Suppressor macrophage treated with lipopolysaccharide for 4 hours (primary cell): ENCODE measurements at regions not wholly inside any gene's neighbourhood (a gene's known extent, or its start where the extent isn't known, plus 50 kb on each side); places are given as distances from the start of the nearest gene placed in this dataset.
"Not testable (repeated sequence)": the region's sequence is repeated elsewhere in the genome, so short reads cannot be mapped to it uniquely, and the experiment has no call there.

ENCODE experiments used
- DNase-seq: peaks from one replicate; pipeline ENCODE4 v3.0.0-alpha.2; 2020

DNA sequence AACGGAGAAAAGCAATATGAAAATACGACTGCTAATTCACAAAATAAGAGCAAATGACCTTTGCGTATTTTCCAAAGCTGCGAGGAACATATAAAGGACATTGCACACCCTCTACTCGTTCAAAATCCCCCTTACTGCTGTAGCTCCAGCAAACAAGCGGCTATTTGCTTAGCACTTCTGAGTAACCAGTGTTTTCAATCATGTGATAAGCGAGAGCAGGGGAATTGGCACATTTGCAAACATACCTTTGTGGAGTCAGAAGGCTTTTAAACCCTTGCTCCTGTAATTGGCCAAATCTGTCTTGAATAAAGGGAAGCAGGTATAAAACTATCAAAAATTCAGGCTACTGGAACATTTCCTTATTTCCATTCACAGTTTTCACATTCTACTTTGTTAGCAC is 610.2 kb downstream of the UBE2NL start:
- no peak for DNase-seq

DNA sequence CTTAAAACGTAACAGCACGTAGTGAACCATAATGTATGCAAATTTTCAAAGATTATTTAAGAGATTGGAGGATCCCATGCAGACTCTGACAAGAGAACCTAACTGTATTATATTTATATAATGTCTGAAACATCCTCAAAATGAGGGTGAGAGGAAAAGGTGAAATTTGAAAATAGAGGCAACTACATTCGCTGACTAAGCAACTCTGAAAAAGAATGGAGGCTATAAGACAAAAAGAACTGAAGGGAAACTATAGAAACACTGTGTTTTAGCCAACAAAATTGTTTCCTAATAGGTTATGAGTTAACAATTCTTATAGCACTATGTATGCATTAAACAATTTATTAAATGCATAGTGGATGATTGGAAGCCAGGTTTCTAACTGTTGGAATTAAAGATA is 648.0 kb downstream of the UBE2NL start:
- DNase-seq: no peak

DNA sequence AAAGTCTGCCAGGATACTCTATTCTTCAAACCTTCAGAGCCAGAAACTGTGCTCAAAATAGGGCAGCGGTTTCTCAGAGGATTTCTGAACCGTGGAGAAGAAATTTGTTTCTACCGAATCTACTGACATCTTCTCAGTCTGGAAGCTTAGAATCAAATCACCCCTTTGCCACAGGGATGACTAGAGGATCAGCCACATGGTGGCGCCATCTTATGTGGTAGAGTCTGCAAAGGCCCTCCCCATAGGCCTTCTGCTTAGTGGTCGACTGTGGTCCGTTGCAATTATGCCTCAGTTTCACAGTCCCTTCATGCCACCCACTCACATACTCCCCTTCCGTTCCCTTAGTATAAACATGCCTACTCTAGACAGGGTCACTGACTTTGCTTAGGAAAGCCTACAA is 680.7 kb upstream of the SPANXN1 start:
- DNase-seq: no peak

DNA sequence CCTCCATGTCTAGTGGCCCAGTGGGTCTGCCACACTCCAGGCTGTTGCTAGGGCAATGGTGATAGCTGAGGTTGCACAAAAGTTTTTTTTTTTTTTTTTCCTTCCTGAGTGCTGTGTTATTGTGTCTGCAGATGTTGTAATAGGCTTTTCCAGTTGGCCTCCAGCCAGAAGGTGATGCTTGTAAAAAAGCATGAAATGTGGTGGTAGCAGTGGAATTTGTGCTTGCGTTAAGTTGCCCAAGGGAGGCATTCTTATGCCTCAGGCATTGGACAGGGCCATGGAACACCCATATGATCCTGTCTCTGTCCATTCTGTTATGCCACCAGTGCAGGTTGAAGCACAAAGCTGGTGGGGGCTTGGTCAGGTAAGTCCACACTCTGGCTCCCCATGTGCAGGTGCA is 660.5 kb upstream of the SPANXN1 start:
- no peak for DNase-seq

DNA sequence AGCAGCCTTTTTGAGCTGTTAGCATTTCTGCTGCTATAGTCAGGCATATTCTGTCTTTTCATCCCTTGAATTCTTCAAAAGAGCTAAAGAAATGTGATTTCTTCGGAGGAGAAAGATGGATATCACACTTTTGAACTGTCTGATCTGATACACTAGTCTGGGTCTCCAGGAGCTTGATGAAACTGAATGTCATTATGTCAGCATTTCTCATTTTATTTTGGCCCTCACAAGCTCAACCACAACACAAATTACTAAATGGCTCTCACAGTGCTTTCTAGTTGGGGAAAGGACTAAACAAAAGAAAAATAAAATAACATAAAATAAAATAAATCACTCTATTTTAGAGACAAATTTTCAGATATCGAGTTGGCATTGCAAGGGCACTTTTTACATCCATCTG is 655.3 kb upstream of the SPANXN1 start:
- no peak for DNase-seq

DNA sequence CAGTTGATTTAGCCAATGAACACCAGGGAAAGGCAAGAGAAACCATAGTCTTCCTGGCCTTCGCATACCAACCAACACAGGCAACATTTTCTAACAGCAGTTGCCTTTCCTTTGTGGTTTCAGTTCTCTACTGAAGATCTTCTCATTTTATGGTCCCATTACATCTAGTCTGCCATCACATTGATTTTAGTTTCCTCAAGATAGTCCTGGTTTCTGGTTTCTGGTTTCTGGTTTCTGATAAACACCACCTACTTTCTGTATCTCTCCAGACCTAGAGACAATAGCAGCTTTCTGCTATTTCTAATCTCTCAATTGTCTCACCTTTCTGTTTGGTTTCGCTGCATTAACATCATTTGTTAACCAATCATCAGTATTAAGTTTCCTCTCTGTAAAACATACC is 646.3 kb upstream of the SPANXN1 start:
- DNase-seq: no peak

DNA sequence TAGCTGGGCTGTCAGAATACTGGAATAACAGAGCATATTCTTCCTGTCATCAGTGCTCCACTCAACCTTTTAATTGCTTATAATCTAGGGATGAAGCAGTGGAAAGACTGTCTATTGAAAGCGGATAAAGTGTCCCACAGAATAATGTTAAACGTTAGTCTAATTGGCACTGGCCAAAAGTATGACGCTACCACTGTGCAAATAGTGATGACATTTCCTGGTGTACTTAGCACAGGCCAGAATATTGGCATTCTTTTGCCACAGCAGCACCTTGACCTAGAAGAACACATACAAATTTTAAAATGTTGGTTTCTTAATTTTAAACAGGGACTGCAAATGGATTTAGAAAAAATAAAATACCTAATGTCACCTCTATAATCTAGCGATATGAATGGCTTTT is 635.2 kb upstream of the SPANXN1 start:
- no peak for DNase-seq

DNA sequence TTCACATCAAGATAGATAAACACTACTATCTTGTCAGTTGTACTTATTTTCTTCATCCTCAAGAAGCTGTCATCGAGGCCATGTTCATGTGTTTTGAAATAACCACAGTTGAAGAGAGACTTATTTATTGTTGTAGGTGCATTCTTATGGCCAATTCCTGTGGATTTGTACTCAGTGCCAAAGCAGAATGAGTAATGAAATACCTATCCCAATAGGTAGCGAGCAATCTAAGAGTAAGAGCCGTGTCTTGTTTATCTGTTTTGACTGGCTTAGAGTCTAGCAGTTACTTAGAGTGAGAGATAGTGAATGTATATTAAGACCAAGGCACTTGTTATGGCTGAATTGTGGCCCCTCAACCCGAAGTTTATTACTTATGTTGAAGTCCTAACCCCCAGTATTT is 631.0 kb upstream of the SPANXN1 start:
- DNase-seq: no peak

DNA sequence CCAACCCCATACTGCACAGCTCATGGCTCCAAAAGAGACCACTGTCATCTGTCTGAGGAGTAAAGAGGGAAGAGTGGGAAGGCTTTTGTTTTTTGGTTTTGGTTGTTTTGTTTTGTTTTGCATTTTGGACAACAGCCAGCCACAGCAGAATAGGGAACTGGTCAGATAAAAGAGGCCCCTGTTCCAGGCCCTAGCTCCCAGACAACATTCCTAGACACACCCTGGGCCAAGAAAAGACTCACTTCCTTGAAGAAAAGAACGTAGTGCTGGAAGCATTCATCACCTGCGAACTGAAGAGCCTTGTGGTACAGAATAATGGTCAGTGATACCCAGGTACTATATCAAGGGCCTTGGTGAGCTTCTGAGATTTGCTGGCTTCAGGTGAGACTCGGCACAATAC is 619.4 kb upstream of the SPANXN1 start:
- DNase-seq: no peak

DNA sequence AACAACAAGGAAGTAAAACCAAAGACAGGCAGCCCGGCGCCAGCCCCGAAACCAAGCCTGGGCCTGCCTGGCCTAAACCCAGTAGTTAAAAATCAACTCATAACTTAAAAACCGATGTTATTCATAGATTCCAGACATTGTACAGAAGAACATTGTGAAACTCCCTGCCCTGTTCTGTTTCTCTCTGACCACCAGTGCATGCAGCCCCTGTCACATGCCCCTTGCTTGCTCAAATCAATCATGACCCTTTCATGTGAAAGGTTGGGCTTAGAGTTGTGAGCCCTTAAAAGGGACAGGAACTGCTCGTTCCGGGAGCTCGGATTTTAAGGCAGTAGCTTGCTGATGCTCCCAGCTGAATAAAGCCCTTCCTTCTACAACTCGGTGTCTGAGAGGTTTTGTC is 612.9 kb upstream of the SPANXN1 start:
- DNase-seq: not testable (repeated sequence)

DNA sequence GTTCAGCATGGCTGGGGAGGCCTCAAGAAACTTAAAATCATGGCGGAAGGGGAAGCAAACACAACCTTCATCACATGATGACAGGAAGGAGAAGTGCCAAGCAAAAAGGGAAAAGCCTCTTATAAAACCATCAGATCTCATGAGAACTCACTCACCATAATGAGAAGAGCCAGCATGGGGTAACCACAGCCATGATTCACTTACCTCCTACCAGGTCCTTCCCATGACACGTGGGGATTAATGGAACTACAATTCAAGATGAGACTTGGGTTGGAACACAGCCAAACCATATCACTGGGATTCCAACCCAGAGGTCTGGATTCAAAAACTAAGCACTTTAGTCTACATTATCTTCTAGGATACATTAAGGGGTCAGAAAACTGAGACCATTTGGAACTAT is 609.6 kb upstream of the SPANXN1 start:
- DNase-seq: no peak

DNA sequence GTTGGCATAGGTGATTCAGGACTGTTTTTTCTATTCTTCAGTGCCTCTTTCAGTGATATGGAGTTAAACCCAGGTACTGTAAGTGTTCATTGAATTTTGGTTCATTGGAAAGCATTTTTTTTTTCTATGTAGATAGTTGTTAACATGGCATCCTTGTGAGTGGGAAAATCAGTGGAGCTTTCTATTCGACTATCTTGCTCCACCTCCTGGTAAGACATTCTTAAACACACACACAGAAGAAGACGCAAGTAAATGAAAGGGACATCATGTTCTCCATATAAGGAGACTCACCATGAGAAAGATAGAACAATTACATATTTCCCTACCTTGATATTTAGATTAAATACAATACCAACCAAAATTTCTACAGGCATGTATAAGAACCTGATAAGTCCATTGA is 598.5 kb upstream of the SPANXN1 start:
- no peak for DNase-seq

DNA sequence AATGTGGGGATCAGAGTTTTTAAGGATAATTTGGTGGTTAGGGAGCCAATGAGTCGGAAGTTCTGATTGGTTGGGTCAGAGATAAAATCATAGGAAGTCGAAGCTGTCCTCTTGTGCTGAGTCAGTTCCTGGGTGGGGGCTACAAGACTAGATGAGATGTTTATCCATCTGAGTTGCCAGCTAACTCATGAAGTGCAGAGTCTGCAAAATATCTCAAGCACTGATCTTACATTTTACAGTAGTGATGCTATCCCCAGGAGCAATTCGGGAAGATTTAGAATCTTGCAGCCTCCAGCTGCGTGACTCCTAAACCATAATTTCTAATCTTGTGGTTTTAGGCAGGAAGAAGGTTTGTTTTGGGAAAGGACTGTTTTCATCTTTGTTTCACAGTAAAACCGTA is 565.8 kb upstream of the SPANXN1 start:
- DNase-seq: no peak

DNA sequence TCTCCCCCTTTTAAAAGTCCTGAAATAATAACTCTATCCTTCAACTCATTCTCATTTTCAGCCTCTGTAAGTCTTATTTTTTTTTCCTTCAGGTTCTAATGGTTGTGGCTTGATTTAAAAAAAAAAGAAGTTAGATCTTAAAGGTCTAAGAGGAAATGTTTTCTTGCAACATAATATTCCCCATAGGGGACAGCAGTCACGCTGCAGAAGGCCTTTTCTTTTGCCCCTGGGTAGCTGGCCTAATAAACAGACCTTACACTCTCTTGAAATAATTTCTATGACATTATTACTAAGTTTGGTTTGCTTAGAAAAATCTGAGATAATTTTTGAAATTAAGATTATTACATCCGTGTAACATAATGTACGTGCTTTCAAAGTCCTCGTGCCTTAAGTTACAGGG is 564.1 kb upstream of the SPANXN1 start:
- DNase-seq: no peak

DNA sequence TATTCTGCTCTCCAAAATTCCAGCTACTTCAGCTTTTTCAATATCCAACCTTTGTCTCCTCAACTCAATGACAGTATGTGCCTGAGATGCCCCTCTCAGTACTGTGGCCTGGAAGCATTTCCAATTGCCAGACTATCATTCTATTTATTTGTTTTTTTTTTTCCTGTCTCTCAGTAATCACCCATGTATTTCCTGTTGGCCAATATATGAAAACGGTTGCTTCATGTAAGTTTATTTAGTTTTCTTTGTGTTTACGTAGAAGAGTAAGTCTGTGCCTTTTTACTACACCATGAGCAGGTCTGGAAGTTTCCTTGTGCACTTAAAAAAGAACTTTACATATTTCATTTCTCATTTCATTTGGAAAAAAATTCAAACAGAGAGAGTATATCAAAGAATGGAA is 537.5 kb upstream of the SPANXN1 start:
- no peak for DNase-seq

DNA sequence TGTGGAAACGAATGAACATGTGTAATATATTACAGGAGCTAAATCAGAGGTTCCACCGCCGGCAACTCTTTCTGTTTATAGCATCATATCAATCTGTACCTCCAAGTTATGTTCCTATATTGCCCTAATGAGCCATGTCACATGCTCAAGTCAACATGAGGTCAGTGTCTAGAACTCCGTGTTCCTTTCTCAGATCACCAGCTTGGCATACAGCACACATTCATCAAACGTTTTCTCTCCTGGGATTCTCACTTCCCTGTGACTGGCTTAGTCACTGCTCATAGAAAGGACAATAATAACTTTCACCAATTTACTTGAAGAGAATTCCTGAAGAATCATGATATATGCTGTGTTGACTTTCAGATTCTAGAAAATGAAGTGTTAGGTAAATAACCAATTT is 532.0 kb upstream of the SPANXN1 start:
- no peak for DNase-seq

DNA sequence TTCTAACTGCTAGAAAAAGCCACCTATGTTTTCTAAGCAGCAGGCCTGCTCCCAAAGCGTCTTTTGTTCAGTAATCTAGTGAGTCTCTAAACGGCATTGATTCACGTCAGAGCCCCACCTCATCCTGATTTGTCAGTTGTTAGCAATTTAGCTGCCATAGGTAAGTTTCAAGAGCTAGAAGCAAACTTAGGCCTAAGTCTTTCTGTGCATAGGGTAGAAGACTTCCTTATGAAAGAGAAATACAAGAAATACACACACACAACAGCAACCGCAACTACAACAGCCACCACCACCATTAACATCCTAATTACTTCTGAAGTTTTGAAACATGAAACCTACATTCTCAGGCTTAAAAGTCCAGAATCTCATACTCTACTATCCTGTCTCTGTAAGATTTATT is 531.1 kb upstream of the SPANXN1 start:
- DNase-seq: no peak

DNA sequence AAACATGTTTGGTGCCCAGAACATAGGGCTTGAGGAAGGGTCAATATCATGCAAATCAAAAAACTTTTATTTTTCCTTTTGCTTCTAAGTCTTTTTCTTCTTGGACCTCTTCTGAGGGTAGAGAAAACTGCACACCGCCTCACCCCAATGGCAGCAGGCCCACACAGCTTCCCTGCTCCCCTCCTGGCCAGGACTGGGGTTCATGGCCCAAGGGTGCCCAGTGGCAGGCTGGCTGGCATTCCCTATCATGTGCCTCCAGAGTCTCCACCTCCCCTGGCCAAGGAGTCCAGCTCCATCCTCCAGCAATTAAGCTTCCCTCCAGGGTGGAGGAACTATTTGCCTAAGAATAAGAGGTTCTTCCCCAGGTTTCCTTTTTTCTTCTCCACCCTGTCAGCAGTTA is 529.6 kb upstream of the SPANXN1 start:
- DNase-seq: no peak

DNA sequence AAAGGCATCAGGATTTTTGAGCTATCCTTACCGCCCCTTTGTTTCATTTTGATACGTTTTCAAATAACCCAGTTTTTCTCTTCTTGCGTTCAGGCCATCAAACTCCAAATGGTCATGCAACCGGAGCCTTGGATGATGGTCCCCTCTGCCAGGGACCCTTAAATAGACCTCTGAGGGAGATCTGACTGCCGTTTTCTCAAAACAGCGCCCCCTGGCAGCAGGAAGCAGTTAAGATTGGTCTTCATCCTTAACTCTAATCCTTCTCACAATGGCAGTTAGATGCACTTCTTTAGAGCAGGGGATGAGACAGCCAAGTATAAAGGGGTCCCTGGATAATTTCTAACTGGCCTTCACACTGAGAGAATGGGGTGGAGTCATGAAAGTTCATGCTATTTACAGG is 525.0 kb upstream of the SPANXN1 start:
- no peak for DNase-seq

DNA sequence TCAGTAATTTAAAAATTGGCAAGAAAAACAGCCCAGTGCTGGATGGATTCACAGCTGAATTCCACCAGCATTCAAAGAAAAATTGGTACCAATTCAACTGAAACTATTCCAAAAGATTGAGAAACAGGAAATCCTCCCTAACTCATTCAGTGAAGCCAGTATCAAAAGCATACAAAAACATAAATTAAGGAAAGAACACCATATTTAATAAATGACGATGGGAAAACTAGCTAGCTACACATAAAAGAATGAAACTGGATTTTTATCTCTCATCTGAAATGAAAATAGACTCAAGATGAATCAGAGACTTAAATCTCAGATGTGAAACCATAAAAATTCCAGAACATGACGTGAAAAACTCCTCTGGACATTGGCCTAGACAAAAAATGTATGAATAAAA is 516.8 kb upstream of the SPANXN1 start:
- no peak for DNase-seq

DNA sequence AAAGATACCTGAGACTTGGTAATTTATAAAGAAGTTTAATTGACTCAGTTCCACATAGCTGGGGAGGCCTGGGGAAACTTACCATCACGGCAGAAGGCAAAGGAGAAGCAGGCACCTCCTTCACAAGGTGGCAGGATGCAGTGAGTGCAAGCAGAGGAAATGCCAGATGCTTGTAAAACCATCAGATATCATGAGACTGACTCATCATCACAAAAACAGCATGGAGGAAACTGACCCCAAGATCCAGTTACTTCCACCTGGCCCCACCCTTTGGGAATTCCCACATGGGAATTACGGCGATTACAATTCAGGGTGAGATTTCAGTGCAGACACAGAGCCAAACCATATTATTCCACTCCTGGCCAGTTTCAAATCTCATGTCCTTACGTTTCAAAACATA is 514.7 kb upstream of the SPANXN1 start:
- no peak for DNase-seq

DNA sequence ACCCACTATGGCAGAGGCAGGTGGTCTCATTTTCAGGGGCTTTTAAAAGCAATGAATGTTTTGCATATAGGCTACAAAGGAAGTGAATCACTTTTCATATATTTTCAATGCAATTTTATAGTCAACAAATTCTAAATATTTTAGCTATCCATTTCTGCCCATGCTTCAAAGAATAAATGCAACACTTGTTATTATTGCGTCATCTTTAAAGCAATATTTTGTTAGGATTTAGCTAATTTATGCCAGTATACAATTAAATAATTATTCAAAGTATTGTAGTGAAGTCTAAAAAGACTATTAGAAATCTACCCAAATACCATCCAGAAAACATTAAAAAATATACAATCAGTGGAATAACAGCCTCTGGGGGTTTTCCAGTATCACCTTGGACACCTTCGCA is 509.1 kb upstream of the SPANXN1 start:
- DNase-seq: no peak

DNA sequence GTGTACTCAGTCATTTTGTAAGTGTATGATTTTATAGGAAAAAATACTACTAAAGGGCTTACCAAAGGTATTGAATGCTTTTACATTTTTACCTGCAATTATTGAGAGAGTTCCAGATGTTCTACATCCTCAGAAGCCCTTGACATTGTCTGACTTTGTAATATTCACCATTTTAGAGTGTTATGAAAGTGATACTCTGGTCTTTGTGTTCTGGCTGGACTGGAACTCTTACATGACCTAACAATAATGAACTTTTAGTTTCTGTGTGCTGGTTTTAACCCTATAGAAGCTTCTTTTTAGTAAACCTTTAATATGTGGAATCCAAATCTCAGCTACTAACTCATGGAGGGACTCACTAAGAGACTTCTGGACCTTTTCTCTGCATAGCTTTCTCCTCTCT is 478.8 kb upstream of the SPANXN1 start:
- DNase-seq: no peak

DNA sequence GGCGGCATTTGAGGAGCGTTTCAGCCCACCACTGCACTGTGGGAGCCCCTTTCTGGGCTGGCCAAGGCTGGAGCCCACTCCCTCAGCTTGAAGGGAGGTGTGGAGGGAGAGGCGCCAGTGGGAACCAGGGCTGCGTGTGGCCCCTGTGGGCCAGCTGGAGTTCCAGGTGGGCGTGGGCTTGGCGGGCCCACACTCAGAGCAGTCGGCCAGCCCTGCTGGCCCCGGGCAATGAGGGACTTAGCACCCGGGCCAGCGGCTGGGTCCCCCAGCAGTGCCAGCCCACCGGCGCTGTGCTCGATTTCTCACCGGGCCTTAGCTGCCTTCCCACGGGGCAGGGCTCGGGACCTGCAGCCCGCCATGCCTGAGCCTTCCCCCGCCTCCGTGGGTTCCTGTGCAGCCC is 463.8 kb upstream of the SPANXN1 start:
- not testable (repeated sequence) for DNase-seq

DNA sequence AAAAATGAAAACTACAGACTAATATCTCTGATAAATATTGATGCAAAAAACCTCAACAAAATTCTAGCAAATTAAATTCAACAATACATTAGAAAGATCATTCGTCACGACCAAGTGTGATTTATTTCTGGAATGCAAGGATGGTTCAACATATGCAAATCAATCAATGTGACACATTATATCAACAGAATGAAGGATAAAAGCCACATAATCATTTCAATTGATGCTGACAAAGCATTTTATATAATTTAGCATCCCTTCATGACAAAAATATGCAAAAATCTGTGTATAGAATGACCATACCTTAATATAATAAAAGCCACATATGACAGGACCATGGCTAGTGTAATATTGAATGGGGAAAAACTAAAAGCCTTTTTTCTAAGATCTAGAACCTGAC is 457.2 kb upstream of the SPANXN1 start:
- DNase-seq: no peak

DNA sequence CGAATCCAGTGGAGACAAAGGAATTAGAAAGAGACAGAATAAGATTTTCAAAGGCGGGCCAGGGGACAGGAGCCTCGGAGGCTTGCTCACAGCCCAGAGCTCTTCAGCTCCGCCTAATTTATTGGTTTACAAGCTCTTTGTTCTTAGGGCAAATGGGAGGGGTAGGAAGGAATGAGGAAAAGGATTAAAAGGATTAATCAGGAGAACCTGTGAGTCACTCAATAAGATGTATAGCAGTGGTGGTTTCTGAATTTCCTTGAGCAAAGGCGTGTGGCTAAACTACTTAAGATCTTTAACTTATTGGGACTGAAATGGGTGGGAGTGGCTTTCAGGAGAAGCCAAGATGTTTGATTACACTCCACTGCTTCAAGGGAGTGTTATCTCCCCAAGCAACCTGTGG is 456.0 kb upstream of the SPANXN1 start:
- DNase-seq: no peak

DNA sequence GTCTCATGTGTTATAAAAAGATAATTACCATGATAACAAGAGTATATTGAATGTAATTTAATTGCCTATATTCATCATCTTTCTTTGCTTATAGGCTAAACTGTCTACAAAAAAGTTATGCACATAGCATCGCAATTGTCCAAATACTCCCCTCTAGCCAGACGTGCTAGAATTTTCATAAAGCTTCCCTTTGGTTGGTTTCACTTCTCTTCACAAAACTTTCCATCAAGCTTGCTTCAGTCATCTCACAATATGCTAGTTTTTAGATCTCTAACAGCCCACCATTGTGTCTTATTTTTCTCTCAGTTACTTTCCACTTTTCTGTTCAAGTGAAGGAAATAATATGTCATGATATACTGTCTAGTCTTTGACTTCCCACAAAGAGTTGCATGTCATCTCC is 448.3 kb upstream of the SPANXN1 start:
- DNase-seq: no peak
